ENCODE measurements at regions not wholly inside any gene's neighbourhood (a gene's known extent, or its start where the extent isn't known, plus 50 kb on each side); places are given as distances from the start of the nearest gene placed in this dataset.
"Not testable (repeated sequence)": the region's sequence is repeated elsewhere in the genome, so short reads cannot be mapped to it uniquely, and the experiment has no call there.

DNA sequence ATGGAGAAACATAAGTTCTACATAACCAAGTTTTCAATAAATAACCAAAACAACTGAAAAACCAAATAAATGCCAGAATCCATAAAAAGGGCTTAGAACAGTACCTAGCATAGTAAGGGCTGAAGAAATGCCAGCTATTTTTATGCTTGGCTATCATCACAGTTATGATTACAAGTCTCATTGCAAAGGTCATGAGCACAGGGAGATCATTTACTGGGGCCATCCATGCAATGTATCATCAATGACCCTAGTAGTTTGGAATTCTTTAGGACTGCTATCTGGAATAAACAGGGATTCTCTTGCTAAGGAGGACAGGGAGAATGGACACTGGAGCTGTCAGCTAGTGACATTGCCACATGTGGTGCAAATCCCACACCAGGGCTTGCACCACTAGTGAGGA is 92.5 kb upstream of the NAP1L1 start:
- no peak for DNase-seq

DNA sequence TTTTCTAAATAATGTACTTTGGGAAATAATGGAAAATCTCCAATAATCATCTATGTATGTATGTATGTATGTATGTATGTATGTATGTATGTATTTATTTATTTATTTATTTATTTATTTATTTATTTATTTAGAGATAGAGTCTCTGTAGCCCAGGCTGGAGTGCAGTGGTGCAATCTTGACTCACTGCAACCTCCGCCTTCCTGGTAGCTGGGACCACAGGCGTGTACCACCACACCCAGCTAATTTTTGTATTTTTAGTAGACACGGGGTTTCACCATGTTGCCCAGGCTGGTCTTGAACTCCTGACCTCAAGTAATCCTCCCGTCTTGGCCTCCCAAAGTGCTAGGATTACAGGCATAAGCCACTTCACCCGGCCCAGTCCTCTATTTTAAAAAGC is 91.5 kb upstream of the NAP1L1 start:
- DNase-seq = not testable (repeated sequence)

DNA sequence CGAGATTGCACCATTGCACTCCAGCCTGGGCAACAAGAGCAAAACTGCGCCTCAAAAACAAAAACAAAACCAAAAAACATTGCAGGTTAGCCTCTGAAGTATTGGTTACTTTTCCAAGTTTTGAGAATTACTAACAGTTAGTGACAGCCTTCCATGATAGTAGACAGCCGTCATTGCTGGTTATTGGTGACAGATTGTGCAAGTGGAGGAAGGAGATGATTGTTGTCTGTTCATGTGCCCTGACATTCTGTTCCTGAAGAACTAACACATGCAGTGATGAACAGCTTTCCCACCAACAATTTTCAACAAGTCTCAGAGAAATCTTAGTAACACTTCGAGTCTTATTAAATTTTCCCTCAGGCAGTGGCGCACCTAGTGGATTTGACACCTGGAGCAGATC is 89.3 kb upstream of the NAP1L1 start:
- DNase-seq = no peak

DNA sequence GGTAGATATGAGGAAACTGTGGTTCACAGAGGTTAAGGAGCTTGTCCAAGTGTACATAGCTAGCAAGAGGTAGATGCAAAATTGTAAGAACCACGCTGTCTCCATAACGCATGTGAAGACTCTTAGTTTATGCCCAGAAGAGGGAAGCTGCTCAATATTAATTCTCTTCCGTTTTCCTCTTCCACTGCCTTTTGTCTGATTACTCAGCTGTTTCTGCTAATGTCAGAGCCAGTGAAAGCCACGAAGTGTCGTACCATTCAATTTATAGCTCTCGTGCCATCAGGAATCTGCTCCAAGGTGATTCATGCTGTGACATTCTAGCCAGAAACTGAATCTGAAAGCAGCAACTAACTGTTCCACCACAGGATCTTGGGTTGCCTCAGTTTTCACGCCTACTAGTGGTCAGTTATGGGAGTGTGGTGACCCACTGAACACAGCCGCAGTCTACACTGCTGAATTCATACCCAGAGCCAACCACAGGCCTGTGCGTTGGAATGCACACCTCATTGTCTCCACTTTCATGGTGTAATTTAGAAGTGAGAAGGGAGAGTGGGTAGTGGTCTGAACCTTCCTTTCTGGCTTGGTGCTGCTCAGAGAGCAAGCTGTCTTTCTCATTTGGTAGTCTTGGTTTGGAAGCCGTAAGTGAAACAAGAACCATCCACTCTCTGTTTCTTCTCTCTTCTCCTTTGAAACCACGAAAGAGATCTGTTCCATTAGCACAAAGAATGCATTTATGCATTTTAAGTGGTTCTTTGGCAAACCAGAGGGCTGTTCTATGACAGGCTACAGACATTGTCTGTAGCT is 74.2 kb upstream of the NAP1L1 start:
- peak; percentile 66 to 68 for DNase-seq

DNA sequence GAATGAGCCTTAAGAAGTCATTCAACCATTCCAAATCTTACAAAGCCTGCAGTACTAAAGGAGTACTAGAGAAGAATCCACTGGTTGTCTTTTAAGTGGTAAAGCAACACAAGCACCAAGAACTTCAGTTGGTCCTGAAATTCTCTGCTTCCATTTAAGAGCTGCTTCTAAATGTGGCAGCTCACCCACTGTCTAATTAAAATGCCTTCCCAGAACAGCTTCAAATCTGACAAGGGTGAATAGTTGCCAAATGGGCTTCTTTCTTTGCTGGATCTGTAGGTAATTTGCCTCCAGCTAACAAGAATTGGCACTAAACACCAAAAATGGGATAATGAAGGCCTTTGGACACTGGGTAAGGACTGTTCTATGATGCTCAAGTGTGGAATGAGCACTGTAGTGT is 72.2 kb upstream of the NAP1L1 start:
- no peak for DNase-seq

DNA sequence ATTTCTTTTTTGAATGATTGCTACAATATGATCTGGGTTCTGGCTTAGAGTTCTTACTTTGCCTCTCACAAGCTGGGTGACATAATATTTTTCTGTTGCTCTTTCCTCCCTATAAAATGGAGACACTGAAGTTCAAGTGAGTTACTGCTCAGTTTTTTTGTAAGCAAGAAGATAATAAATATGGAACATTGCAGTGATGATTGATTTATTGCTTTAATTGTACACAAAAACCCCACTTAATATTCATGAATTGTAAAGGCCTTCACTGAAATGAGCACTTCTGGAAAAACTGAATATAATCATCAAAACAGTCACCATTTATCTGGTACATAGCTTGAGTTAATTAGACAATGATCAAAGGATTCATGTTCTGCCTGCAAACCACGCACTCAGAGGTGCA is 71.8 kb upstream of the NAP1L1 start:
- DNase-seq = no peak

DNA sequence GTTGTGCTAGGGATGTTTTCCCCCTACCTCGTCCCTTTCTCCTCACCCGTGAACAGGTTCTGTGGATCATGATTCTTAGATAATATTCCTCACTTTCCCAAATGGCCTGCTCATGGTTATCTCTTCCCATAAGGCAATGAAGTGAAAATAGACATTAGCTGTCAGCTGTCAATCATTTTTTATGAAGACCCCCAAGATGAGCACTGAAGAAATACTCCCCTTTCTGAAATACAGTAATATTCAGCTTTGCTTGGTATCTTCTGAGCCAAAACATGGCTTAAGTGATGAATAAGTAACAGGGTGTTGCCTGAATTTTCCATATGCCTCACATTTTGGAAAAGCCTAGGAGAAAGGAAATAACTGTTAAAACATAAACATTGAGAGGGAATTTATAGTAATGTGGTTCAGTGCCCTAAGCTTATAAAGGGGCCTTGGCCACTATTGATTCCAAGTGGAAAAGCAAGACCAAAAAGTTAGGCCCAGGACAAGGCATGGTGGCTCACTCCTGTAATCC is 70.7 kb upstream of the NAP1L1 start:
- no peak for DNase-seq

DNA sequence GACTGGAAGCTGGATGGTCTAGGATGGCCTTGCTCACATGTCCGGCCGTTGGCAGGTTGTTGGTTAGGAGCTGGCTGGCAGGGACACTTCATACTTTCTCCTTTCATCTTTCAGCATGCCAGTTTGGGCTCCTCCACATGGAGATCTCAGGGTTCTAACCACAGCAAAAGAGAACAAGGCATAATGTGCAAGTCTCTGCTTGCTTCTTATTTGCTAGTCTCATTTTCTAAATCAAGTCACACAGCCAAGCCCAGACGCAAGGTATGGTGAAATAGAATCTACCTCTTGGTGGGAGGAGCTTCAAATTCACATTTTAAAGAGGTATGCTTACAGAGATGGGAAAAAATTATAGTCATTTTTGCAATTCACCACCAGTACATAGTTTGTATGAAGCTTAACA is 69.1 kb upstream of the NAP1L1 start:
- no peak for DNase-seq

DNA sequence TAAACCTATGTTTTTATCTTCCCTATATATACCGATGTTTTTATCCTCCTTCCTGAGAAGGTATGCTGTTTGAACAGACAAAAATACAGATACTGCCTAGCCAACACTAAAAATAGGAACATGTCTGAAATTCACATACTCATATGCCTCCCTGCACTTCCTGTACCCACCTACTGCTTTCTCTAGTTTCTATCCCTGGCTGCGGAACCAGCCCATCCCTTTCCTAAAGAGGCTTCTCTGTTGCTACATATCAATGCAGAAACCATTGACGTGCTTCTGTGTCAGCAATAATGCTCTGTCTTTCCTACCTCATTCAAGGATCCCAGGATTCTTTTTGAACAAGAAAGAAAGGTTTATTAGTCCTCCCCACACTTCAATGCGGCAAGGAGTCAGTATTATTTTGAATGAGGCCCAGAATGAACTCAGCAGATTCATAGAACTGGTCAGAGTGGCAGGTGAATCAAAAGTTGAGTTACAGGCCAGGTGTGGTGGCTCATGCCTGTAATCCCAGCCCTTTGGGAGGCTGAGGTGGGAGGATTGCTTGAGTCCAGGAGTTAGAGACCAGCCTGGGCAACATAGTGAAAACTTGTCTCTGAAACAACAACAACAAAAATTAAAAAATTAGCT is 67.8 kb upstream of the NAP1L1 start:
- DNase-seq = peak in 1 of 2 donors; percentile 11

DNA sequence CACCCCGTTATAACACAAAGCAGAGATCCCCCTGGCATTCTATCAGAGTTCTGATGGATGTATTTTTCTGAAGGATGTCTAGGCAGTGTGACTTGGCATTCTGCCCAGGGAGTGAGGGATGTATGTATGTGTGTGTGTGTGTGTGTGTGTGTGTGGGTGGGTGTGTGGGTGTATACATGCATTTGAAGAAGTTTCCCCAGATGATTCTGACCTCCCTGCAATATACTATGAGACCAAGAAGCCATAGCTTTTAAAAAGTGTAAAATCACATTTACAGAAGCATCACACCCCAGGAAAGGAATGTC is 59.7 kb upstream of the NAP1L1 start:
- DNase-seq = peak; percentile 26 to 36

DNA sequence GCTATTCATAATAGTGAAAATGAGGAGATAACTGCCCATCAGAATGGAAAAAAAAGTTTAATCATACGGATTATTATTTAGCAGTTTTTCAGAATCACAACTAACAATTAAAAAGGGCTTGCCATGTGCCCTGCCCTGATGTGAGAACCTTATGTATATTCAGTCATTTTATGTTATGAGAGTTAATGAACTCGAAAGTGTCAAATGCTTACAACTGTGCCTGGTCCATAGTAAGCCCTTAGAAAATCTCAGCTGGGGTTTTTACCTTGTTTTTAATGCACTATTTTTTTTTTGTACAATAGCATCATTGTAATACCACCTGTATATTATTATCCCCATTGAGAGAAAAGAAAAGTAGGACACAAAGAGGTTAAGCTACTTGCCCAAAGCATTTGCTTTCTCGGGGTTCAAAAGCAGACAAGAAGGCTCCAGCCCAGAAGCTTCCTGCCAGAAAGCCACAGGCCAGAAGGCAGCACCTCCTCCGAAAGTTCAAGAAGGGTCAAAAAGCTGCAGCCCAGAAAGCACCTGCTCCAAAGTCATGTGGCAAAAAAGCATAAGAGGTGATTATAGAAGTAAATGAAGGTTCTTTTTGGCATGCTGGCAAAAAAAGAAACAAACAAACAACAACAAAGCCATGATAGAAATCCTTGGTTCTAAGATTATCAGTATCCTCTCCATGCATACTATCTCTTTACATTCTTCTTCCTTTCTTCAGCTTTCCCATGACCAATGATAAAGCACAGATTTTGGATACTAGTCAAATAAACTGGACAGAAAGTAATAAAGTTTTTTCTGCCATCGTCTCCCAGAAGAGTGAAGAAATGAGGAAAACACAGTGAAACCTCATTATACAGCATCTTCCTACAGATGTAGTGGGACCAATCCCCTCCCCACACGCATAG is 59.1 kb upstream of the NAP1L1 start:
- peak; percentile 25 to 26 for DNase-seq

DNA sequence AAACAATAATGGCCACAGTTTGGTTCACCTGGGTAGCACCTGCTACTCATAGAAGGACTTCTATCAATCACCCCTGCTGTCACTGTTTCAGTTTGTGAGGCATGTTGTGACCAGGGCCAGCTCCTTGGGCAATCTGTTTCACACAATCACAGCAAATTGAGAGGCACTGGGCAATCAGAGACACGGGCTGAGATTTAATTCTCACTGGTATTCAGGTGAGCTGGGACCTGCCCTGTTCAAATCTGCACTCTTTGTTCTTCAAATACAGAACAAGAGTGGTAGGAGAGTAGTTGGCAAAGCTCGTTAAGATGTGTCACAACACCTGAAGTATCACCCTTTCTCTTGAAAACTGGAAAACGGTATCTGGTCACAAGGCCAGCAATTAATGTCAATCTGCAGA is 57.8 kb upstream of the NAP1L1 start:
- DNase-seq = no peak

DNA sequence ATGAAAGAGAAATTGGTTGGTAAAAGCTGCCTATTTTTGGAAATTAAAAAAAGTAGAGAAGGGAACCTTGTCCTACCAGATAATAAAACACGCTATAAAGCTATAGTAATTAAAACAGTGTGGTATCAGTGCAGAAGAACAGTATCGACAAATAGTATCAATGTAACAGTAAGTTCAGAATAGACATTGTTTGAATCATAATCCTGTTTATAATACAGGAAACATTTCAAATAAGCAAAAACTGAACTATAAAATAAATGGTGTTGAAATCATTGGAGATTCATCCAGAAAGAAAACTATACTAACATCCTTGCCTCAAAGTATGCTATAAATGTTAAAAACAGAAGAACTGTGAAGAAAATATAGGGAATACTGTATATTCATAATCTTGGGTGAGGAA is 54.2 kb upstream of the NAP1L1 start:
- no peak for DNase-seq

DNA sequence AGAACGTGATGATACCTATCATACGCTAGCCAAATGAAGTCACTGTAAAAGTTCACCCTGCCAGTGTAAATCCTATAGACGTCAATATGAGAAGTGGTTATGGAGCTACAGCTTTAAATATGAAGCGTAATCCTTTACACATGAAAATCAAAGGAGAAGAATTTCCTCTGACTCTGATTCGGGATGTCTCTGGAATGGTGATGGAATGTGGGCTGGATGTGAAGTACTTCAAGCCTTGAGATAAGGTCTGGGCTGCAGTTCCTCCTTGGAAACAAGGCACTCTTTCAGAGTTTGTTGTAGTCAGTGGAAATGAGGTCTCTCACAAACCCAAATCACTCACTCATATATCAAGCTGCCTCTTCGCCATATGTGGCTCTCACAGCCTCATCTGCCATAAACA is 53.1 kb upstream of the NAP1L1 start:
- no peak for DNase-seq

DNA sequence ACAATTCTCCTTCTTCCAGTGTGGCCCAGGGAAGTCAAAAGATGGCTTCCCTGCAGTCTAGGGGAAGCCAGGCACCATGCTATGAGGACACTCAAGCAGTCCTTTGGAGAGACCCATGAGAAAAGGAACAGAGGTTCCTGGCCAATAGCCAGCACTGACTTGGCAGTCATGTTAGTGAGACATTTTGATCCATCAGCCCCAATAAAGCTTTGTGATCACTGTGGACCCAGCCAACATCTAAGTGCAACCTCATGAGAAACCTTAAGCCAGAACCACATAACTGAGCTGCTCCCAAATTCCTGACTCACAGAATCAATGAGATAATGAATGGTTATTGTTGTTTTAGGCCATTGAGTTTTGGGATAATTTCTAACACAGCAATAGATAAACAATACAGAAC is 51.0 kb upstream of the NAP1L1 start:
- DNase-seq = no peak
